DMS 273 (cell line): ENCODE measurements at regions not wholly inside any gene's neighbourhood (a gene's known extent, or its start where the extent isn't known, plus 50 kb on each side); places are given as distances from the start of the nearest gene placed in this dataset.
"Not testable (repeated sequence)": the region's sequence is repeated elsewhere in the genome, so short reads cannot be mapped to it uniquely, and the experiment has no call there.

Source experiments
- DNase-seq: peaks from one replicate; lab custom pipeline; 2025; ENCODE audit not compliant: unreplicated experiment; lab: John Stamatoyannopoulos, UW

- no peak for DNase-seq
Observed at GRCh38 chr16:66116163-66117002, 250.1 kb upstream of the CDH5 start.

- peak; percentile 20 for DNase-seq
Observed at GRCh38 chr16:66115373-66115772, 251.1 kb upstream of the CDH5 start.

GRCh38 chr16:66113223-66113622, 253.3 kb upstream of the CDH5 start:
- DNase-seq, result no peak

- no peak for DNase-seq
Observed at GRCh38 chr16:66109677-66110076, 256.8 kb upstream of the CDH5 start.

- DNase-seq, result no peak
Observed at GRCh38 chr16:66107661-66108060, 258.8 kb upstream of the CDH5 start.

- DNase-seq, result no peak
Observed at GRCh38 chr16:66103211-66103610, 263.3 kb upstream of the CDH5 start.

- DNase-seq, result peak; percentile 75
Observed at GRCh38 chr16:66099306-66099705, 267.2 kb upstream of the CDH5 start.

GRCh38 chr16:66097751-66098150, 268.7 kb upstream of the CDH5 start:
- DNase-seq, result no peak

- no peak for DNase-seq
Observed at GRCh38 chr16:66095676-66096075, 270.8 kb upstream of the CDH5 start.

GRCh38 chr16:66093191-66093590, 273.3 kb upstream of the CDH5 start:
- no peak for DNase-seq

- DNase-seq, result no peak
Observed at GRCh38 chr16:66091471-66091891, 275.0 kb upstream of the CDH5 start.

- no peak for DNase-seq
Observed at GRCh38 chr16:66088681-66089080, 277.8 kb upstream of the CDH5 start.

- DNase-seq, result no peak
Observed at GRCh38 chr16:66087308-66087707, 279.2 kb upstream of the CDH5 start.

- DNase-seq, result peak; percentile 5
Observed at GRCh38 chr16:66085651-66086050, 280.8 kb upstream of the CDH5 start.

- DNase-seq, result not testable (repeated sequence)
Observed at GRCh38 chr16:66084731-66085130, 281.8 kb upstream of the CDH5 start.

GRCh38 chr16:66084306-66084705, 282.2 kb upstream of the CDH5 start:
- no peak for DNase-seq

- no peak for DNase-seq
Observed at GRCh38 chr16:66083171-66083570, 283.3 kb upstream of the CDH5 start.

- no peak for DNase-seq
Observed at GRCh38 chr16:66082424-66082823, 284.1 kb upstream of the CDH5 start.

GRCh38 chr16:66081775-66082366, 284.6 kb upstream of the CDH5 start:
- no peak for DNase-seq

GRCh38 chr16:66079671-66080334, 286.7 kb upstream of the CDH5 start:
- DNase-seq, result no peak

- peak; percentile 80 for DNase-seq
Observed at GRCh38 chr16:66070140-66070917, 296.2 kb upstream of the CDH5 start.
